NOMO-1 treated with dmso at 0.1 percent for 144 hours (cell line): ENCODE measurements at regions not wholly inside any gene's neighbourhood (a gene's known extent, or its start where the extent isn't known, plus 50 kb on each side); places are given as distances from the start of the nearest gene placed in this dataset.

Experiments
- DNase-seq: peaks from one replicate; lab custom pipeline; 2025; ENCODE audit not compliant: unreplicated experiment; lab: John Stamatoyannopoulos, UW

DNA sequence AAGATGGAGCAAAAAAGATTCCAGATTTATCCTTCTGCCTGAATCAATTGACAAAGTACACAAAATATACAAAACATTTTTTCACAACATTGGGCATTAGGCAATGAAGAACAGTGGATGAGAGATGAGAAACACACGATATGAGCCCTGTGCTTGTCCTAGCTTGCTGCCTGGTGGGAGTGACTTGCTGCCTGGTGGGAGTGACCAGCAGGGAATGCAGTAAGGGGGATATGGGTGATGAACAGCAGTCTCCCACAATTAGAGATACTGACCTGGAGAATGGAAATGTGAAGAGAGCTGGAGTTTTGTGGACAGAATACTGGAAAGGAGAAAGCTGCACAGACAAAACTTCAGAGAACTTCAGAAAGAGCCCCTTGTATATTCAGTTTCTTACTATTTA is 629.4 kb upstream of the FRG1 start:
- DNase-seq: no peak

DNA sequence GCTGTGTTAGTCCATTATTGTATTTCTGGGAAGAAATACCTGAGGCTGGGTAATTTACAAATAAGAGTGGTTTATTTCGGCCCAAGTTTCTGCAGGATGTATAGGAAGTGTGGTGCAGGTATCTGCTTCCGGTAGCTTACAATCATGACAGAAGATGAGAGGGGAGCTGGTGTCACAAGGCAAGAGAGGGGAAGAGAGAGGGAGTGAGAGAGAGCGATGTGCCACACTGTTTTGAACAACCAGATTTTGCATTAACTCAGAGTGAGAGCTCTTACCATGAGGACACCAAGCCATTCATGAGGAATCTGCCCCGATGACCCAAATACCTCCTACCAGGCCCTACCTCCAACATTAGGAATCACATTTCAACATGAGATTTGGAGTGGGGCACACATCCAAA is 627.6 kb upstream of the FRG1 start:
- DNase-seq: no peak

DNA sequence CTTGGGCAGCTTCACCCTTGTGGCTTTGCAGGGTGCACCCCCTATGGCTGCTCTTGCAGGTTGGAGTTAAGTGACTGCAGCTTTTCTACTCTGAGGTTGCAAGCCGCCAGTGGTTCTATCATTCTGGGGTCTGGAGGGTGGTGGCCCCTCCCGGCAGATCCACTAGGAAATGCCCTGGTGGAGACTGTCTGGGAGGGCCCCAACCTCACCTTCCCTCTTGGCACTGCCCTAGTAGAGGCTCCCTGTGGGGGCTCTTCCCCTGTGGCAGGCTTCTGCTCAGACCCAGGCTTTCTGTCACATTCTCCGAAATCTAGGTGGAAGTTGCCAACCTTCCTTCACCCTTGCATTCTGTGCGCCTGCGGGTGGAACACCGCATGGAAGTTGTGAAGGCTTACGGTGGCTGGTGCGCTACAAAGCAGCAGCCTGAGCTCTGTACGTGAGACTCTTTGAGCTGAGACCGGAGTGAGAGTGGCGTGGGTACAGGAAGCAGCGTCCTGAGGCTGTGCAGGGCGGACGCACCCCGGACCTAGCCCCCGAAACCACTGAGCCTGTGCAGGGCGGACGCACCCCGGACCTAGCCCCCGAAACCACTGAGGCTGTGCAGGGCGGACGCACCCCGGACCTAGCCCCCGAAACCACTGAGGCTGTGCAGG is 626.7 kb upstream of the FRG1 start:
- DNase-seq: no peak

DNA sequence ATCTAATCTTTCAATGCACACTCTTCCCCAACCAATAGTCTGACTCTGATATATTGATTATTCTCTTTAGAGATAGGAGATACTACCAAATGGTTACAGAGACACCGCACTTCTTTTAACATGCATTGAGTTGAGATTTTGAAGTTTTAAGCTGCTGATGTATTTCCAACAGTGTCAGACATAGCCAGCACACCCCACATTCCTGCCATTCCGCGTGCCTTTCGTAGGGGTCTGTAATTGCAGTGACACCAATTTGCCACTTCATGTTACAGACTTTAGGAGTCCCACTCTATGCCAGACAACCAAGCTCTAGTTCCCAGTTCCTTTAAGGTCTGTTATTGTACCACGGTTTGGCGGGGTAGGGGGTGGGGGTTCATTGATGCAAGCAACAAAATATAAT is 618.2 kb upstream of the FRG1 start:
- DNase-seq: no peak

DNA sequence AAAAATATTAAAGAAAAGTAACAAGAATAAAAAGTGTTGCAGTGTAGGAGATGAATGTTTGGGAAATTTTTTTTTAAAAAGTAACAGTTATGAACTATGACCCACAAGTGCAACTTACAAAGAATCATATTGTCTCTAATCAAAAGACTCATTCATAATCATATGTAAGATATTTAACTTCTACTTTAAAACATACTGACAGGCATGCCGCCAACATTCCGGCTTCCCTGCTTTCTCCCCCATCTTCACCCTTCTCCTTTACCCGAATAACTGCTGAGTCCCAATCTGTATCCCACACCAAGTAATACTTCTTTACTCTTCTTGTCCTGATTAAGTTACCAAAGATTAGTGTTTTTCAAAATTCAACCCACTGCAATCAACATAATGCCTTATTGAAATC is 598.8 kb upstream of the FRG1 start:
- no peak for DNase-seq

DNA sequence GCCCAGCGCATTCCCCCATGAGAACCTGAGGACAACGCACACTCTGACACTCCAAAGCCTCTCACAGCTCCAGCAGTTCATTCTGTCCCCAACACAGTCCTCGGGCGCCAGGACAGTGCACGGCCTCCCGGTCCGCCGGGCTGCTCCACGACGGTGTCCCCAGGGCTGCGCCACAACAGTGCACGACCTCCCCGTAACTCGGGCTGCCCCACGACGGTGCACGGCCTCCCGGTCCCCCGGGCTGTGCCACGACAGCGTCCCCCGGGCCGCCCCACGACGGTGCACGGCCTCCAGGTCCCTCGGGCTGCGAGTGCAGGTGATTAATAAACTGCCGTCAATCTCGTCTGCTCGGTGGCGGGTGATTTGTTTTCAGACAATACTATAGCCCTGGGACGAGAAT is 585.1 kb upstream of the FRG1 start:
- no peak for DNase-seq

DNA sequence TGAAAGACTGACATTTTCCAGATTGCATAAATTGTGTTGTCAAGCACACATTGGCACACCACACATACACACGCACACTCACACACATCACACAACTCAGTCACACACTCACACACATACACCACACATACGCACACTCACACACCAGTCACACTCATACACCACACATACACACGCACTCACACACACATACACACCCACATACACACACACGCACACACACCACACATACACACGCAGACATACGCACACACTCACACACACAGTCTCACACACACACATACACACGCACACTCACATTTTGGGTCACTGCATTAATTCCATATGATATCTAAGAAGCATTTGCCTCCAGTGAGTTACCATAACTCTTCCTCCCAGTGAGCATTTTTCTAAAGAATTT is 578.3 kb upstream of the FRG1 start:
- DNase-seq: no peak

DNA sequence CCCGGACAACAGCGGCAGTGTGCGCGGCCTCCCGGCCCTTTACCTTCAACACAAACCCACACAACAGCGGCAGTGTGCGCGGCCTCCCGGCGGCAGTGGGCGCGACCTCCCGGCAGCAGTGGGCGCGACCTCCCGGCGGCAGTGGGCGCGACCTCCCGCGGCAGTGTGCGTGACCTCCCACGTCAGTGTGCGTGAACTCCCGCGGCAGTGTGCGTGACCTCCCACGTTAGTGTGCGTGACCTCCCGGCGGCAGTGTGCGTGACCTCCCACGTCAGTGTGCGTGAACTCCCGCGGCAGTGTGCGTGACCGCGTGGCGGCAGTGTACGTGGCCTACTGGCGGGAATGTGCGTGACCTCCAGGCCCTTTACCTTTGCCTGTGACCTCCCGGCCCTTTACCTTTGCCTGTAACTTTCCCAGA is 576.6 kb upstream of the FRG1 start:
- DNase-seq: no peak

DNA sequence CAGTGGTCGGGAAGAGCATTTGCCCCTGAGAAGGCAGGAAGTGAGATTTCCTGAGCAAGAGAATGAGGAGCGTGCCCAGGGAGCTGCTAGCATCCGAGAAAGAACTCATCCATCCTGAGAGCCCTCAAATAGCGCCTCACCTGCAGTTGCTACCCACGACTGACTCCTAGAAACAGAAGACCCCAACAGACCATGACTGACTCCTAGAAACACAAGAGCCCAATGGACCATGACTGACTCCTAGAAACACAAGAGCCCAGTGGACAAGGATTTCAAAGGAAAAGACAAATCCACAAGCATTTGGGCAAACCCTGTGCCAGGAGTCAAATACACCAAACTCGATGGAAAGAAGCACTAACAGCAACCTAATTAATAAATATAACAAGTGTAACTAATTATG is 575.2 kb upstream of the FRG1 start:
- DNase-seq: no peak

DNA sequence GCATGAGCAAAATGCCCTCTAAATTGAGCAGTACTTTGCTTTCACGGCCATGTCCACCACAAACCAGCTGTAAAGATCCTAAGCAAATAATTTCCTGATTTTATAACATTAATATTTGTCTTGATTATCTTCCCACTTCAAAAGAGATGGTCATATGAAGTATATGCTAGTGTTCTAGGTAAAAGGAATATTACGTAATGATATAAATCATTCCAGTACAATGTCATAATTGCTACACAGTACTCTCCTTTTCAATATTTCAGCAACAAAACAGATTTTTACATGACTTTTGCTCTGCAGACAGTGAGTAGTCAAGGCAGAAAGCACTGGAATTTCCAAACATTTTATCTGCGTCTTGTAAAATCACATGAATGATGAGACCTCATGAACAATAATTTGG is 572.8 kb upstream of the FRG1 start:
- DNase-seq: no peak

DNA sequence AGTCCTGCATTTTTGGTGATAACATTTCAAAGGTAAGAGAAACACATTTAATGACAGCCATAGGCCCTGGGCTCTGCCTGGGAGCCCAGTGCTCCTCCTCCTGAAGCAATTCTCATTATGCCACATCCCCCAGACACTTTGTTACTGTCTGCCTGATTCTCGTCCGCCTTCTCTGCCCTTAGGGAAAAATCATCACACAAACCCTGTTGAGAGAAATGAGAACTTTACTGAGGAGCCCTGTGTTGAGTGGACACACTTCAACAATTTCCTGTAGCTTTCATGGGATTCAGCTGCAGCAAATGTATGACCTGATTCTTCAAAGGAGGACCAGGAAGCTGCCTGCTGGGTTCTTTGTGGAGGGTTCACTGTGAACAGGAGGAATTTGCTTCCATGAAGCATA is 566.5 kb upstream of the FRG1 start:
- no peak for DNase-seq

DNA sequence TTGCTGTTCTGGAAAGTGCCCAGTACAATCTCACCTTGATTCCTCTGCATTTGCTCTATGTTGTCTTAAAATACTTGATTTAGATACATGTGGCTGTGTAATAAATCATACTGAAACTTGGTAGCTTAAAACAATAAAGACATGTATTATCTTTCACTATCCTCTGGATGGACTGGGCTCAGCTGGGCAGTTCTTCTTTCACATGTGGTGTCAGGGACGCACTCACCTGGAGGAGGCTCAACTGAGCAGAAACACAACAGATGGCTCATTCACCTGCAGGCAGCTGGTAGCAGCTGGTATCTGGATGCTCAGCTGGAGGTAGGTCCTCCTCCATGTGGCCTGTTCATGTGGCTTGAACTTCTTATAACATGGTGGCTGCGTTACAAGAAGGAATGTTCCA is 563.8 kb upstream of the FRG1 start:
- no peak for DNase-seq

DNA sequence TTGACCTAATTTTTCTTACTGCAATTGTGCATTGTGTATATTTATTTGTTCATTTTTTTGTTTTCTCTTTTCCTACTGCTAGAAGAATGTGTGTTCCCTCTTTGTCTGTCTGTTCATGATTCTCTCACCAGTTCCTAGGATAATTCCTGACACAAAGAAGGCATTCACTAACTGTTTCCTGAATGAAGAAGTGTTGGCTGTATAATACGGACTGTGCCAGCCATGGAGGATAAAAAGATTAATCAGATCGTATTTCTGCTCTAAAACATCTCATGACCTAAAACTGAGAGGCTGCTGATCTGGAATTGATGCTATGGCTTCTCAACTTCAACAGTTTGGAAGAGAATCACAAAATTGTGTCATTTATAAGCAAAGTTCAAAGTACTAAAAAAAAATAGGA is 563.1 kb upstream of the FRG1 start:
- DNase-seq: no peak

DNA sequence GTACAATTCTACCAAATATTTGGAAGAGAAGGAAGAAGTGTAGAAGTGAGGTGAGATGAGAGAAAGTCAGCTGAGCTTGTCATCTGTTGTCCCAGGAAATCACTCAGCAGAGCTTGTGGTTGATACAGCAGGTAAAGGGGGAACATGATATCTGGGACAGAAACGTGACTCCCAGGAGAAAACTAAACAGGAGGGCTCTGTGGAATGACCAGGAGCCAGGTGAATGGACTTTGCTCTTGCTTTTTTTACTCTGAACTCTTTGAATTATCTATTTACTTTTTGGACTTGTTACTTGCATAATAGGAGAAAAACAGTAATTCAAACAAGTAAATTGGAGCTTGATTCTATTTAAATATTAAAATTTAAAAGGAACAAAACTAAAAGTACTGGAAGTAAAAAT is 555.6 kb upstream of the FRG1 start:
- DNase-seq: no peak

DNA sequence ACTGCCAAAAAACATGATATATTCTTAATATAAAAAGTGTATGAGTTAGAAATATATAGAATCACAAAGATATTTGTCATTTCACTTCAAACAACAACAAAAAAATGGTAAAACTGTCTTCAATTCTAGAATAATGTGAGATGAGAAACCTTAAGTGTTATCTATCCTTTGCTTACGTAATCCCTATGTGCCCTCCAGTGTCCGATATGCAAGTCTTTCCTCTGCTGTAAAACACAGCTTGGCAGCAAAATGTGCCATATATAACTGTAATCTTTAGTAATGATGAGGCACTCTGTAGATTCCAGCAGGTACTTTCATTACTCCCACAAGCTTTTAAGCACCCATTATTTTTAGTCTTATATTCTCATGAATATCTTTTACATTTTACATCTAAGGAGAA is 555.1 kb upstream of the FRG1 start:
- DNase-seq: no peak

DNA sequence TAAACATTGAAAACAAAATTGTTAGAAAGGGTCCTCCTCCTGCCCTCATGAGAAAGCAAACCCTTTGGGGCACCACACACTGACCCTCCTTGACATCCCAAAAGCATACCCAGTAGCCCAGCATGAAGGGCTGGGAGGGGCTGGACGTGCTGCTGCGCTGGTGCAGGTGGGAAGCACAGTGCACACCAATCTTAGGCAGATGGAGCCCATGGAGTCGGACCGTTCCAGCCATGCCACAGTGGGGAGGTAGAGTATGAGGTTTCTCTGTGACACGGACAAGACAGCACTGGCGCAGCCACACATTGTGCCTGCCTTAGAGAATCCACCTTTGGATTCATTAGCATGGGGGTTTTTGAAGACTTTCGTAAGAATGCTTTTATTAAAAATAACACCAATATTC is 544.2 kb upstream of the FRG1 start:
- no peak for DNase-seq

DNA sequence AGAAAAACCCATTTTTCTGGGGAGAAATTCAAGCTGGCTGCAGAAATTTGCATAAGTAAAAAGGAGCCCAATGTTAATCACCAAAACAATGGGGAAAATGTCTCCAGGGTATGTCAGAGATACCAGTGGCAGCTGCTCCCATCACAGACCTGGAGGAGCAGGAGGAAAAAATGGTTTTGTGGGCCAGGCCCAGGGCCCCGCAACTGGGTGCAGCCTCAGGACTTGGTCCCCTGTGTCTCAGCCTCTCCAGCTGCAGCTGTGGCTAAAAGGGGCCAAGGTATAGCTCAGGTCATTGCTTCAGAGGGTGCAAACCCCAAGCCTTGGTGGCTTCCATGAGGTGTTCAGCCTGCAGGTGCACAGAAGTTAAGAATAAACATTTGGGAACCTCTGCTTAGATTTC is 536.4 kb upstream of the FRG1 start:
- no peak for DNase-seq

DNA sequence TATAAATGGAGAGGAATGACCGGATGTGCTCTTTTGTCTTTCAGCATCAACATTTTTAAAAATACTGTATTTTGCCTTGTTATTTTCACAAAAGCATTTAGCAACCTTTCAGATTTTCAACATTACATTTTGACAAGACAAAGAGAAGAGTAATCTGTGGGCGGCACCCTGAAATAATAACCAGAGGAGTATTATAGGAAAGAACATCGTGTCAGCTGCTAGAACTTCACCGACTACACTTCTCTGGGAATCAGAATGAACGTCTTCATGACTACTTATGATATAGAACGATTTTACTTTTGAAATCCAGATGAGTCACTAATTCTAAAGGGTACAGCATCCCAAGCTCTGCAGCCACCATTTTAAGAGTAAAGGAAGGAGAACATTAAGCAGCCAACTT is 531.5 kb upstream of the FRG1 start:
- DNase-seq: no peak

DNA sequence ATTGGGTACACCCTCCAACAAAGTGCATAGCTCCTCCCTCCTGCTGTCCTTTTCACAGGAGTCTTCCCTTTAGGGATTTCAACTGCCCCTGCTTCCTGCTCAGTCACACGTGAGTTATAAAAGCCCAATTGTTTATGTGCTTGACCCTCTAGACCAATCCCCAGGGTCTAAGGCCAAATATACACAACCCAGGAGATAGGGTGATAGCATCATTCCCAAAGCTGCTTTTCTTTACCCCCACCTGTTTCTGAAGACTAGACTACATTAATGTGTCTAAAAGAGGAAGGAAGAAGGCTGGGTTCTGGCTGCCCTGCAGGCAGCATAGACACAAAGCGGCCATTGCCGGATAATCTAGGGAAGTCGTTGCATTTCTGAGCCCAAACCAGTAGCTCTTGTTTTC is 526.7 kb upstream of the FRG1 start:
- no peak for DNase-seq

DNA sequence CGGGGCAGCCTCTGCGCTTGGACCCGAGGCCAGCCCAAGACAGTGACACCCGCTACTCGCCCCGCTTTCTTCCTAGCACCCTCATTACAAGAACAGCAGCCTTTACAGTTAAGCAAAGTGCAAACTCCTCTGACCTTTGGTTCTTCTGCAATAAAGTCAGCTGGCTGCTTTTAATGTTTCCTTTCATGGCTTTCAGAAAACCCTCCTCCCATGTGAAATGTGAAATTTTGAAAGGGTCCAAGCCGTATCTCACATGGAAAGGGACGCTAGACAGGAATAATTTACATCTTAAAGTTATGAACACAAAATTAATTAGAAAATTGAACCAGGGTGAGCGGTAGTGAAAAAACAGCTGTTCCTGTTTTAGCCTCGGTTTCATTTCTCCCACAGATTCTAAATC is 520.1 kb upstream of the FRG1 start:
- no peak for DNase-seq

DNA sequence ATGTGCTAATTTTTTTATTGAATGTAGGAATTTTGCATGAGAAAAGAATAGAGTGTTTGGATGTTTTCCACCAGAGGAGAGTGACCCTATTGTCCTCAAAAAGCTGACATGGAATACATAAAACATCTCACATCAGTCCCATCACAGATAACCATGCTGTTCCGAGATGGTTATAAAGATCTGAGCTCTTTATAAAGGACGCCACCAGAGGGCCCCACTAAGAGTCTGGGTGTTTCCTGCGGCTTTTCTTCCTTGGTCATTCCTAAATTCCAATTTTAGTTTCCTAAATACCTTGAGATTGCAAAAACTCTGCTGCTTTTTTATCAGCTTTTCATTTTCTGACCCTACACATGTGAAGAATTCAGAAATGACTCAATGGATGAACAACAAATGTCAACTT is 504.5 kb upstream of the FRG1 start:
- no peak for DNase-seq

DNA sequence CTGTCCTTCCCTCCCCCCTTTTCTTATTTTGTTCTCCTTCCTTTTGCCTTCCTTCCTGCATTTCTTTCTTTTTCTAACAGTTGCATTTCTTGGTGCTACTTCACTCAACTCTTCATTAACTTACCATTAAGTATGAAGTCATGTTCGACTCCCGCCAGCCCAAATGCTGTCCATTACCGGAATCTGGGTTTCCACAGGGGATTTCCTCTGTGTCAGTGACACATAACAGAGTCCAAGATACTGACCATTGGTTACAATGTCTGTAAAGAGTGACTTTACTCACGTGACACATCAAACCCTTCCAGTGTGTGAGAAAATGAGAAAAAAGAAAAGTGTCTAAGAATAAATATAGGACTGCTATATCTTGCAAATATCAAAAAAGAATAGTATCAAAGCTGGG is 500.0 kb upstream of the FRG1 start:
- no peak for DNase-seq

DNA sequence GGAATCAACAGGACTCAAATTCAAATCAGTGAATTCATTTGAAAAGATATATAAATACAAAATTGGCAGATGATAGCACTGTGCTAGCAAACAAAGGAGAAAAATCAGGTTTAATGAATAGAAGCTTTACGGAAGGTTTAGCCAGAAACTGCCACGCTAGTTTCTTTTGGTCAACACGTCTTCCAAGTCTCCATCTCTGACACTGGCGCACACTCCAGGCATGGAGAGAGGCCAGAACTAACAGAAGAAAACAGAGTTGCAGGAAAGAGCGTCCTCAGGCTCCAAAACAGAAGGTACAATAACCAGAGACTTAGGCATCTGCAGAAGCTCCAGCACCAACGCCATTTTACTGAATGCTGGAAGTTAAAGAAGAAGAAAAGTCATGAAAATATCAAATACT is 497.3 kb upstream of the FRG1 start:
- no peak for DNase-seq

DNA sequence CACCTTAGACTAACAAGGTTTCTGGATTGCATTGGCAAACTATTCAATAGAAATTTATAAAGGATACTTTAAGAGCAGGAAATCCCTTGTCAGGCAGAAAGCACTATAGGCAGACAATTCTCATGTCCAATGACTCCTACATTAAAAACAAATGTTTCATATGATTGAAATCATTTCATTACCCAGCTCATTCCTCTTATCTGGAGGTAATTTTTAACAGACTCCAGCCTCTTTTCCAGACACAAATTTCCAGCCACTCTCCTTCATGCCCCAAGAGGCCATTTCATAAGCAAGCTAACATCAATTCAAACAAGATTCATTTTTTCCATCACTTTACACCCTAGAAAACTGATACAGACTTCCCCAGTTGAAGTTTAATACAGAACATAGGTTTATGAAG is 495.1 kb upstream of the FRG1 start:
- DNase-seq: no peak
